HG03039 (cell line): ENCODE measurements at regions not wholly inside any gene's neighbourhood (a gene's known extent, or its start where the extent isn't known, plus 50 kb on each side); places are given as distances from the start of the nearest gene placed in this dataset.
"Not testable (repeated sequence)": the region's sequence is repeated elsewhere in the genome, so short reads cannot be mapped to it uniquely, and the experiment has no call there.

Experiments used
- ATAC-seq: cut with Tn5 transposase; IDR thresholded peaks from one replicate; pipeline ENCODE4 v1.9.1; 2021; ENCODE audit warnings: mild to moderate bottlenecking, moderate library complexity; ENCODE audit not compliant: unreplicated experiment

- no peak for ATAC-seq
Measured at GRCh38 chr20:53891306-53891894, 179.0 kb downstream of the BCAS1 start.

GRCh38 chr20:53890443-53891305 lies 179.7 kb downstream of the BCAS1 start:
- no peak for ATAC-seq

- ATAC-seq, result no peak
Measured at GRCh38 chr20:53889411-53890148, 180.8 kb downstream of the BCAS1 start.

GRCh38 chr20:53888951-53889350 lies 181.4 kb downstream of the BCAS1 start:
- ATAC-seq, result no peak

- no peak for ATAC-seq
Measured at GRCh38 chr20:53888510-53888909, 181.9 kb downstream of the BCAS1 start.

- ATAC-seq, result no peak
Measured at GRCh38 chr20:53887973-53888372, 182.4 kb downstream of the BCAS1 start.

- ATAC-seq, result no peak
Measured at GRCh38 chr20:53884859-53885541, 185.4 kb downstream of the BCAS1 start.

GRCh38 chr20:53883098-53883911 lies 187.1 kb downstream of the BCAS1 start:
- ATAC-seq, result no peak

GRCh38 chr20:53882438-53882986 lies 187.9 kb downstream of the BCAS1 start:
- not testable (repeated sequence) for ATAC-seq

- no peak for ATAC-seq
Measured at GRCh38 chr20:53881362-53881761, 189.0 kb downstream of the BCAS1 start.

GRCh38 chr20:53880108-53880641 lies 190.2 kb downstream of the BCAS1 start:
- no peak for ATAC-seq

- ATAC-seq, result no peak
Measured at GRCh38 chr20:53879048-53879684, 191.2 kb downstream of the BCAS1 start.

- ATAC-seq, result no peak
Measured at GRCh38 chr20:53878262-53879047, 191.9 kb downstream of the BCAS1 start.

GRCh38 chr20:53876956-53877355 lies 193.4 kb downstream of the BCAS1 start:
- no peak for ATAC-seq

GRCh38 chr20:53876470-53876869 lies 193.9 kb downstream of the BCAS1 start:
- ATAC-seq, result no peak

- no peak for ATAC-seq
Measured at GRCh38 chr20:53875452-53875851, 194.9 kb downstream of the BCAS1 start.

GRCh38 chr20:53874706-53875105 lies 195.7 kb downstream of the BCAS1 start:
- ATAC-seq, result no peak

GRCh38 chr20:53874104-53874503 lies 196.3 kb downstream of the BCAS1 start:
- ATAC-seq, result no peak

GRCh38 chr20:53873230-53873604 lies 197.2 kb downstream of the BCAS1 start:
- ATAC-seq, result no peak
